SK-N-SH (cell line): ENCODE measurements at regions not wholly inside any gene's neighbourhood (a gene's known extent, or its start where the extent isn't known, plus 50 kb on each side); places are given as distances from the start of the nearest gene placed in this dataset.

Source experiments
- CTCF ChIA-PET: fragments of 300-600, 350-600 bp; formaldehyde crosslinking; extraction: SDS; loops from one replicate; lab custom pipeline; 2021; lab: Yijun Ruan, JAX
- POLR2A ChIA-PET: fragments of 350-600 bp; sonication (Branson Sonifier 250); formaldehyde crosslinking; extraction: SDS; loops from one replicate; lab custom pipeline; 2020; ENCODE audit warnings: antibody characterized with exemption, inconsistent platforms; lab: Yijun Ruan, JAX
- DNase-seq: peaks from one replicate; pipeline ENCODE4 v3.0.0; 2012
- H2AFZ ChIP-seq: fragments of 200-600 bp; sonication (generic); 2 replicates; pipeline ENCODE4 v1.8.1; 2016; ENCODE audit warnings: antibody characterized with exemption, mild to moderate bottlenecking, low read depth
- H3F3A ChIP-seq: fragments of 200-600 bp; sonication (generic); replicated peaks from 2 replicates; pipeline ENCODE3; 2016; ENCODE audit warnings: antibody characterized with exemption, mild to moderate bottlenecking; ENCODE audit not compliant: insufficient read depth
- H3K27ac ChIP-seq, 2 experiments: fragments of 200-500 bp in 1 of 2; fragments of 200-600 bp in 1 of 2; sonication (Bioruptor generic) in 1 of 2; sonication (generic), shearing (Covaris generic) in 1 of 2; 2 replicates each; pipeline versions ENCODE4 v1.5.1 to v1.6.1; 2014 to 2016; ENCODE audit warnings: low read depth in 2 of 2, inconsistent platforms in 1 of 2, low read length in 1 of 2, mild to moderate bottlenecking in 1 of 2, mixed read lengths in 1 of 2
- H3K27me3 ChIP-seq: fragments of 200-600 bp; sonication (generic), shearing (Covaris generic); 2 replicates; pipeline ENCODE4 v1.6.1; 2016; ENCODE audit warnings: mixed run types; ENCODE audit not compliant: insufficient read depth
- H3K36me3 ChIP-seq, 2 experiments: fragments of 200-500 bp in 1 of 2; fragments of 200-600 bp in 1 of 2; sonication (Bioruptor generic) in 1 of 2; sonication (generic) in 1 of 2; replicated peaks in 1 of 2; 2 replicates each; pipeline versions ENCODE3 to v1.5.1; 2014 to 2016; ENCODE audit warnings: low read length in 1 of 2, mild to moderate bottlenecking in 1 of 2; ENCODE audit not compliant: insufficient read depth in 2 of 2, control insufficient read depth in 1 of 2
- H3K4me1 ChIP-seq, 2 experiments: fragments of 200-500 bp in 1 of 2; fragments of 200-600 bp in 1 of 2; sonication (Bioruptor generic) in 1 of 2; sonication (generic), shearing (Covaris generic) in 1 of 2; 2 replicates each; pipeline versions ENCODE4 v1.5.1 to v1.6.1; 2014 to 2016; ENCODE audit warnings: low read depth in 1 of 2, low read length in 1 of 2, mixed run types in 1 of 2; ENCODE audit not compliant: insufficient read depth in 2 of 2, control insufficient read depth in 1 of 2
- H3K4me2 ChIP-seq: fragments of 200-600 bp; sonication (generic), shearing (Covaris generic); 2 replicates; pipeline ENCODE4 v1.6.1; 2017; ENCODE audit warnings: mixed run types
- H3K4me3 ChIP-seq, 2 experiments: fragments of 200-500 bp in 1 of 2; fragments of 200-600 bp in 1 of 2; sonication (Bioruptor generic) in 1 of 2; sonication (generic), shearing (Covaris generic) in 1 of 2; 2 replicates each; pipeline versions ENCODE4 v1.5.1 to v1.8.1; 2014 to 2016; ENCODE audit warnings: low read depth in 2 of 2, inconsistent platforms in 1 of 2, low read length in 1 of 2, mild to moderate bottlenecking in 1 of 2, mixed read lengths in 1 of 2, moderate library complexity in 1 of 2
- H3K79me2 ChIP-seq: fragments of 200-600 bp; sonication (generic); 2 replicates; pipeline ENCODE4 v1.8.1; 2017; ENCODE audit warnings: mild to moderate bottlenecking; ENCODE audit not compliant: insufficient read depth
- H3K9ac ChIP-seq: fragments of 200-600 bp; sonication (generic); 2 replicates; pipeline ENCODE4 v1.6.1; 2017; ENCODE audit warnings: mixed run types
- H3K9me2 ChIP-seq: fragments of 200-600 bp; sonication (generic); 2 replicates; pipeline ENCODE4 v1.6.1; 2017; ENCODE audit warnings: mixed run types
- H3K9me3 ChIP-seq: fragments of 200-600 bp; sonication (generic); 2 replicates; pipeline ENCODE4 v1.6.1; 2017; ENCODE audit warnings: mixed run types, mild to moderate bottlenecking, moderate library complexity
- H4K20me1 ChIP-seq: fragments of 200-600 bp; sonication (generic); 2 replicates; pipeline ENCODE4 v1.6.1; 2017; ENCODE audit warnings: mild to moderate bottlenecking, mixed run types; ENCODE audit not compliant: insufficient read depth
- CHD2 ChIP-seq: fragments of 150-350 bp; IDR thresholded peaks from 2 replicates; pipeline ENCODE4 v1.6.1; 2018; ENCODE audit warnings: low read length; ENCODE audit not compliant: partially characterized antibody
- CTCF ChIP-seq: fragments of 200-600 bp; sonication (generic); IDR thresholded peaks from 2 replicates; pipeline ENCODE4 v1.6.1; 2017; ENCODE audit warnings: antibody characterized with exemption, mild to moderate bottlenecking, moderate library complexity
- EZH2phosphoT487 ChIP-seq: fragments of 200-600 bp; sonication (generic); IDR thresholded peaks from 2 replicates; pipeline ENCODE4 v1.6.1; 2017; ENCODE audit warnings: low read depth, mixed run types, mild to moderate bottlenecking, antibody characterized with exemption, moderate library complexity, borderline replicate concordance
- FOXJ3 ChIP-seq: sonication (generic); formaldehyde crosslinking; IDR thresholded peaks from 2 replicates; pipeline ENCODE4 v1.5.1; 2020; ENCODE audit warnings: mild to moderate bottlenecking, missing genetic modification reagents
- GATA2 ChIP-seq: sonication (generic); formaldehyde crosslinking; IDR thresholded peaks from 2 replicates; pipeline ENCODE4 v1.5.0; 2020; ENCODE audit warnings: mild to moderate bottlenecking, missing genetic modification reagents
- JUND ChIP-seq: IDR thresholded peaks from 2 replicates; pipeline ENCODE4 v1.4.0; 2012
- MAX ChIP-seq: IDR thresholded peaks from 2 replicates; pipeline ENCODE4 v1.4.0; 2012; ENCODE audit warnings: low read depth
- NRF1 ChIP-seq: IDR thresholded peaks from 2 replicates; pipeline ENCODE4 v1.6.1; 2012; ENCODE audit warnings: low read depth, mild to moderate bottlenecking, low read length
- POLR2AphosphoS5 ChIP-seq: IDR thresholded peaks from 2 replicates; pipeline ENCODE4 v1.6.1; 2012; ENCODE audit warnings: low read depth, low read length
- RFX5 ChIP-seq: IDR thresholded peaks from 2 replicates; pipeline ENCODE4 v1.6.1; 2012; ENCODE audit warnings: mild to moderate bottlenecking, improper control_type of control experiment, low read length
- RXRA ChIP-seq: IDR thresholded peaks from 2 replicates; pipeline ENCODE4 v1.4.0; 2012; ENCODE audit warnings: low read depth, mild to moderate bottlenecking, borderline replicate concordance
- SIN3A ChIP-seq: IDR thresholded peaks from 2 replicates; pipeline ENCODE4 v1.6.1; 2012; ENCODE audit warnings: low read depth, mild to moderate bottlenecking, low read length, moderate library complexity, borderline replicate concordance
- USF1 ChIP-seq: IDR thresholded peaks from 2 replicates; pipeline ENCODE4 v1.4.0; 2012; ENCODE audit warnings: low read depth, borderline replicate concordance
- YY1 ChIP-seq: IDR thresholded peaks from 2 replicates; pipeline ENCODE4 v1.4.0; 2012; ENCODE audit warnings: low read depth, mild to moderate bottlenecking
- WGBS: methylation state at CpG from one replicate; pipeline ENCODE4 v1.1.6; 2017; ENCODE audit warnings: low lambda C conversion rate; 5-methylcytosine and 5-hydroxymethylcytosine counted together
- TF ChIP-seq, protein P1 (sequence below): IDR thresholded peaks from 2 replicates; pipeline ENCODE4 v1.6.1; 2012; ENCODE audit warnings: mild to moderate bottlenecking, low read depth, low read length, moderate library complexity
- TF ChIP-seq, protein P2 (sequence below): IDR thresholded peaks from 2 replicates; pipeline ENCODE4; 2012

DNA sequence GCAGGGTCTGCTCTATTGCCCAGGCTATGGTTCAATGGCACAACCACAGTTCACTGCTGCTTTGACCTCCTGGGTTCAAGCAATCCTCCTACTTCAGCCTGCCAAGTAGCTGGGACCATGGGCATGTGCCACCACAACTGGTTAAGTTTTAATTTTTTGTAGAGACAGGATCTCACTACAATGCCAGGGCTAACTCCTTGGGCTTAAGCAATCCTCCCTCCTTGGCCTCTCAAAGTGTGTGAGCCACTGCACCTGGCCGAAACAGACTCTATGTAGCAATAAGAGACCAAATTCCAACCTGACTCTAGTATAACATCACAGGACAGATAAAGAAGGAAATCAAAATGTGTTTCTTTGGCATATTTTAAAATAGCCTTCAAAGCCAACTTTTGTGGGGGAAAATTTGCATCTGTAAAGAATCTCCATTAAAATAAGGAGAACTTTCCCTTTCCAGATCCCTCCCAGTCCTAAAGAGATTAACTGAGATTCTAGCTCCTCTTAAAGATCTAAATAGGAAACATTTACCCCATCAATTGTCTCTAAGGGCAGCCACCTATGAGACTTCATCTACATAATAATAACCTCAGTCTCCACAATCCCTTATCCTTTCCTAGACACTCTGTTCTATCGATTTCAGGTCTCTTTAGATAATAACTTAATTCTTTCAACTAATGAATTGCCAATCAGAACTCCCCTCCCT, 94.7 kb upstream of the PLCB4 start (continued):
- TF ChIP-seq, protein P1, sequence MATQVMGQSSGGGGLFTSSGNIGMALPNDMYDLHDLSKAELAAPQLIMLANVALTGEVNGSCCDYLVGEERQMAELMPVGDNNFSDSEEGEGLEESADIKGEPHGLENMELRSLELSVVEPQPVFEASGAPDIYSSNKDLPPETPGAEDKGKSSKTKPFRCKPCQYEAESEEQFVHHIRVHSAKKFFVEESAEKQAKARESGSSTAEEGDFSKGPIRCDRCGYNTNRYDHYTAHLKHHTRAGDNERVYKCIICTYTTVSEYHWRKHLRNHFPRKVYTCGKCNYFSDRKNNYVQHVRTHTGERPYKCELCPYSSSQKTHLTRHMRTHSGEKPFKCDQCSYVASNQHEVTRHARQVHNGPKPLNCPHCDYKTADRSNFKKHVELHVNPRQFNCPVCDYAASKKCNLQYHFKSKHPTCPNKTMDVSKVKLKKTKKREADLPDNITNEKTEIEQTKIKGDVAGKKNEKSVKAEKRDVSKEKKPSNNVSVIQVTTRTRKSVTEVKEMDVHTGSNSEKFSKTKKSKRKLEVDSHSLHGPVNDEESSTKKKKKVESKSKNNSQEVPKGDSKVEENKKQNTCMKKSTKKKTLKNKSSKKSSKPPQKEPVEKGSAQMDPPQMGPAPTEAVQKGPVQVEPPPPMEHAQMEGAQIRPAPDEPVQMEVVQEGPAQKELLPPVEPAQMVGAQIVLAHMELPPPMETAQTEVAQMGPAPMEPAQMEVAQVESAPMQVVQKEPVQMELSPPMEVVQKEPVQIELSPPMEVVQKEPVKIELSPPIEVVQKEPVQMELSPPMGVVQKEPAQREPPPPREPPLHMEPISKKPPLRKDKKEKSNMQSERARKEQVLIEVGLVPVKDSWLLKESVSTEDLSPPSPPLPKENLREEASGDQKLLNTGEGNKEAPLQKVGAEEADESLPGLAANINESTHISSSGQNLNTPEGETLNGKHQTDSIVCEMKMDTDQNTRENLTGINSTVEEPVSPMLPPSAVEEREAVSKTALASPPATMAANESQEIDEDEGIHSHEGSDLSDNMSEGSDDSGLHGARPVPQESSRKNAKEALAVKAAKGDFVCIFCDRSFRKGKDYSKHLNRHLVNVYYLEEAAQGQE: no peak
- TF ChIP-seq CHD2: no peak
- no peak for TF ChIP-seq USF1
- no peak for TF ChIP-seq RFX5
- TF ChIP-seq NRF1: no peak
- TF ChIP-seq EZH2phosphoT487: no peak

- Histone ChIP-seq H3K9me3 (no peaks in the 10 kb centered on the region), H3F3A (no peaks in the 10 kb centered on the region), H3K27me3 (no peaks in the 10 kb centered on the region), H2AFZ (no peak overlapping the region), H3K9ac (no peak overlapping the region), H3K27ac (no peak overlapping the region), H3K36me3 (no peaks in the 10 kb centered on the region), H4K20me1 (no peaks in the 10 kb centered on the region), H3K4me3 (no peak overlapping the region), H3K4me2 (no peak overlapping the region), H3K9me2 (no peaks in the 10 kb centered on the region), H3K79me2 (no peaks in the 10 kb centered on the region), H3K4me1 (no peaks in the 10 kb centered on the region)
- DNase-seq: no peak
- TF ChIP-seq YY1: no peak
- TF ChIP-seq FOXJ3 (CRISPR knock-in tag): no peak
- TF ChIP-seq MAX: no peak
- TF ChIP-seq, protein P2, sequence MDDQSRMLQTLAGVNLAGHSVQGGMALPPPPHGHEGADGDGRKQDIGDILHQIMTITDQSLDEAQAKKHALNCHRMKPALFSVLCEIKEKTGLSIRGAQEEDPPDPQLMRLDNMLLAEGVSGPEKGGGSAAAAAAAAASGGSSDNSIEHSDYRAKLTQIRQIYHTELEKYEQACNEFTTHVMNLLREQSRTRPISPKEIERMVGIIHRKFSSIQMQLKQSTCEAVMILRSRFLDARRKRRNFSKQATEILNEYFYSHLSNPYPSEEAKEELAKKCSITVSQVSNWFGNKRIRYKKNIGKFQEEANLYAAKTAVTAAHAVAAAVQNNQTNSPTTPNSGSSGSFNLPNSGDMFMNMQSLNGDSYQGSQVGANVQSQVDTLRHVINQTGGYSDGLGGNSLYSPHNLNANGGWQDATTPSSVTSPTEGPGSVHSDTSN: no peak
- TF ChIP-seq, protein P1: no peak
- TF ChIP-seq CHD2: no peak
- no peak for TF ChIP-seq SIN3A
- no peak for TF ChIP-seq GATA2
- TF ChIP-seq USF1: no peak
- TF ChIP-seq POLR2AphosphoS5: no peak
- TF ChIP-seq JUND: no peak
- TF ChIP-seq CTCF: no peak
- no peak for TF ChIP-seq NRF1
- TF ChIP-seq RXRA: no peak
- 82% methylated on average over 5 of the region's 5 CpGs for WGBS
- CTCF ChIA-PET: no interaction called here
- POLR2A ChIA-PET: no interaction called here
These were observed 87.4 kb upstream of the PLCB4 start for GRCh38 chr20:8981482-8981881.
